NCI-H69 (cell line): ENCODE measurements at regions not wholly inside any gene's neighbourhood (a gene's known extent, or its start where the extent isn't known, plus 50 kb on each side); places are given as distances from the start of the nearest gene placed in this dataset.
"Not testable (repeated sequence)": the region's sequence is repeated elsewhere in the genome, so short reads cannot be mapped to it uniquely, and the experiment has no call there.

Experiments used
- DNase-seq: peaks from one replicate; lab custom pipeline; 2025; lab: John Stamatoyannopoulos, UW

DNA sequence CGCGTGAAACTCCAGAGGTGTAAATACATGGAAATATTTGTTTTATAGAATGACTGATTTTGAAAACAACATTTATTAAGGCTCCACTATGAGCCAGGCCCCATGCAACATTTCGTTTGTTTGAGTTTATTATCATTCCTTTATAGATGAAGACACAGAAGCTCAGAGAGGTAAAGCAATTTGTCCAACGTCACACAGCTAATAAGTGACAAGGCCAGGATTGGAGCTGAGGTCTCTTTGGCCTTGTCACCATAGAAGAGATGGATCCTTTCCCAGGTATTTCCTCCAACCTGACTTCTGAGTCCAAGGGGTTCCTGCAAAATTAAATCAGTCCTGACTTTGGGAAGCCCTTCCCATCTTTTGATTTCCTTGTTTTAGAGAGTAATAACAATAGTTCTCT, 98.0 kb downstream of the SYF2 start:
- DNase-seq = no peak

DNA sequence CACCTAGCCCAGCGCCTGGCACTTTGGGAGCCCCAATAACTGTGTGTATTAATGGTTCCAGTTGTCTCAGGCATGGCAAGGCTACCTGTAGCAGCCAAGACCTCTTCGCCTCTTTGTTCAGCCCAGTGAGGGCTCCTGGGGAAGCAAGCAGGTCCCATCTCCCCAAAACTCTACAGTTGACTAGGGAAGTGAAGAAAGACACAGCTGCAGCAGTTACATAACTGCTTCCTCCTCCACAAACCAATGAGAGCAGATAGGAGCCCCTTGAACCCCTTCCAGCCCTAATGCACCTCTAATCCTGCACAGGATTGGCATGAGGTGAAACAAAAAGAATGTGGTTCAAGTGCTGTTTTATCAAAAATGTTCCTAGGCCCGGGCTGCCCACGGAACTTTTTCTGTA, 100.5 kb downstream of the SYF2 start:
- DNase-seq = no peak

DNA sequence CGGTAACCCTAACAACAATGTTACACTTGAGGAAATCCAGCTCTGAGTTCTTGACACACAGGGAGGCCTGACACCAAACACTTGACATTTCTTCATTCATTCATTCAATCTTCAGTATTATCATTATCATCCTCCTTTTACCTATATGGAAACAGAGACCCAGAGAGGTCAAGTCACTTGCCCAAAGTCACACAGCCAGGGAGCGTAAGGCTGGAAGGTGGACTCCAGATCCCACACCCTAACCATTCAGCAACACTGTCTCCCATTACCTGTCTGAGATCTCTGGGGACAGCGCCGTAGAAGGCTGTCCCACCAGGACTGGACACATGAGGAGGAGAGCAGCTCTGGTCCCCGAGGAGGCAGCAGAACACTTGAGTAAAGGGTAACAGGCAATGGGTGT, 101.4 kb downstream of the SYF2 start:
- DNase-seq = no peak

DNA sequence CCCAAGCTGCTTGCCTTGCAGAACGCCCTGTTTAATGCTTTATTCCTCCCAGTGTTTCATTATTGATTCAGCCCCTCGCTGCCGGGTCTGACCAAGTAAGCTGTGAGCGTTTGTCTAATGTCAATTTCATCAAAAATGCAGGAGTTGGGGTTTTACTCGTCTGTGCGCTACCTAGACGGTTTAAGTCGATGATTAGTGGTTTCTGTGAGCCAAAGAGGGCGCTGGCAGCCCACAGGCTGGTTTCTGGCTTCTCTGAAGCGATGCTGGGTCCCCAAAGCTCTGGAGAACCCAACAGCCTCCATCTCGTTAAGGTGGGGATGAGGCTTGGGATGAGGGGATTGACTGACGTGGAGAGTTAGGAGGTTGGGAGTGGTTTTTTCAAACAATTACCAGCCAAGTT, 102.9 kb downstream of the SYF2 start:
- DNase-seq = no peak

DNA sequence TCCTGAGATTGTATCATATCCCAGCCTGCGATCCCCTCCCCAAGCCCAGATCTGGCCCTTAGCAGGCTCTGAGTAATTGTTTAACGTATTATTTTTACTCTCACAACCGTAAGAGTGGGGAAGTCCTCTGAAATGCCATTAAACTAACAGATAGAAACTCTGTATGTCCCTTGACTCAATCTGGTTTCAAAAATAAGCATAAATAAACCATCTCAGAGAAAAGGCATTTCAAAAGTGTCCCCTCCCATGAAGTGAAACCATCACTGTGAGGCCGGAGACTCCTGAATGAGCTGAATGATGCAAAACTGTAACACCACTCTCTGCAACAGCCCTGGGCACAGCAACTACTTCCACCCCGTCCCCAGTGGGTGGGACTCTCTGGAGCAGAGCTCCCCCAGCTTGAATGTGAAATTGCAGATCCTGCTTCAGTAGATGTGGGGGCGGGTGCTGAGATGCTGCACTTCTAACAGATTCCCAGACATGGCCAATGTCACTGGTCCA, 104.1 kb downstream of the SYF2 start:
- DNase-seq = no peak

DNA sequence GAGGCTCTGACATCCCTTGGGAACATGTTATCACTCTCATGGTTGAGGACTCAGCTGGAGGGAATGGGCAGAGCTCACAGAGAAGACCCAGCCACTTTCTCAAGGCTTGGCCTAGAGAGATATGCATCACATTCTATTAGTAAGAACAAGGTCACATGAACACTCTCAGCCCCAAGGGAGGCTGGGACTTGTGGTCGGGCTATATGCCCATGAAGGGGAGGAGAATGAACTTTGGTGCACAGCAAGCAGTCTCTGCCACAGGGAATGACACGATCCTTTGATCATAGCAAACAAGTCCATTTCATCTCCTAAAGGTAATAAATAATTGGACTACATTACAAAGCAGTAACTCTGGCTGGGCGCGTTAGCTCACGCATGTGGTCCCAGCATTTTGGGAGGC, 105.7 kb downstream of the SYF2 start:
- no peak for DNase-seq

DNA sequence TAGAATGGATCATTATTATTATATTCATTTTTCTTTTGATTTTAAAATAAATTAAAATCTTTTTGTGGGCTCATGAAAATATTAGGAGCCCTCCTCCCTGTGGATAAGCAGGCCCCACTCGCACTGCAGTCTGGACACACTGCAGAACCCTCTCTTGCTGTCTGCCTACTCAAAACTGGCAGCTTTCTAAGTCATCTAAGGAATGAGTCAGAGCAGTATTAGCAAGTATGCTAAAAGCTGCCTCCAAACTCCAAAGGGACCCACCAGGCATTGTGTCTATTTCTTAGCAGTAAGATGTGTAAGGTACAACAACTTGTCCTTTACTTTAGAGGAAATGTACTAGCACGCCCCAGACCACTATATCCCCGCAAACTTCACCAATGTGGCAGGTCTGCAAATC, 108.8 kb downstream of the SYF2 start:
- DNase-seq = no peak

DNA sequence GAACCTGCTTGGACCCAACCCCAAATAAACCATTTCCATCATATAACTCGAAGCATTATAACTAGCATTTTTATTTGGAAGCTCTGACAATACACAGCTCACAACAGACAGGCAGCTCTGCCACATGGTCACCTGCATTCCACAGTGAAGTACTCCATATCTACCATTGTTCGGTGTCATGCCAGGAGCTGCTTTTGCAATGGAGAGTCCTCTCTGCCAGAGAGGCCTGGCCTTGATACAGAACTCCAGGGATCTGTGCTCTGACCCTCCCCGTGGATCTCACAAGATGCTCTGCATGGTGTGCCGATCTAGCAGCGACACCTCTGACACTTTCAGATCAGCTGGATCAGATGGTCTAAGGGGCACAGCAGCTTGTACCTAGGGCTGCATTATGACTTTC, 109.6 kb downstream of the SYF2 start:
- no peak for DNase-seq

DNA sequence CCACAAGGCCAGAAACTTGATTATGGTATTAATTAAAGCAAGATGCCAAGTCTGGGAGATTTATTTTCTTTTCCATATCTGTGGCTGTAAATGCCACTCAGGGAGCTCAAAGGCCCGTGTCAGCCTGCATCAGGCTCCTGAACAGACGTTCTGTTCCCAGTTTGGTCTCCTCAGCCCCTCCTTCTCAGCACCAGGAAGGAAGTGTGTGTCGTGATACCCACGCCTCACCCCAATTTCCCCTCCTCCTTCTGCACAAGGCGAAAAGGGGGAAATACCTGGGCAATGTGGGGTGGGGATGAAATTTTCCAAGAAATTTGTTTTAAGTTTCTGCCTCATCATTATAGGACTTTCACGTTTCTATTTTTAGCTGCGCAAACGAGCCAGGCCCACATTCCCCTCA, 112.0 kb downstream of the SYF2 start:
- DNase-seq = no peak

DNA sequence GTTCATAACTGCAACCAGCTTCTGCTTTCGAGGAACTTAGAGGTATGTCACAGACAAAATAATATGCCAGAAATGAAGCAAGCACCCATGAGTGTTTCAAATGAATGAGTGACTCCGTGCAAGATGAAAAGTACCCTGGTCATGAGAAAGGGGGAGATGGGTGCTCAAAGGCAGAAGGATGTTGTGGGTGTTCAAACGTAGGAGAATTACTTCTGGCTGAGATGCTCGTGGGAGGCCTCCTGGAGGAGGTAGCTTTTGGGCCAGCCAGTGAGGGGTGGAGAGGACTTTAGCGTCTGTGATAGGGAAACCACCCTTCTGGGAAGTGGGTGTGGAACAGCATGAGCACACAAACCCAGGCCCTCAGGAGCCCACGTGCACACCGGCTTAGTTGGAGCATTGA, 113.8 kb downstream of the SYF2 start:
- no peak for DNase-seq

DNA sequence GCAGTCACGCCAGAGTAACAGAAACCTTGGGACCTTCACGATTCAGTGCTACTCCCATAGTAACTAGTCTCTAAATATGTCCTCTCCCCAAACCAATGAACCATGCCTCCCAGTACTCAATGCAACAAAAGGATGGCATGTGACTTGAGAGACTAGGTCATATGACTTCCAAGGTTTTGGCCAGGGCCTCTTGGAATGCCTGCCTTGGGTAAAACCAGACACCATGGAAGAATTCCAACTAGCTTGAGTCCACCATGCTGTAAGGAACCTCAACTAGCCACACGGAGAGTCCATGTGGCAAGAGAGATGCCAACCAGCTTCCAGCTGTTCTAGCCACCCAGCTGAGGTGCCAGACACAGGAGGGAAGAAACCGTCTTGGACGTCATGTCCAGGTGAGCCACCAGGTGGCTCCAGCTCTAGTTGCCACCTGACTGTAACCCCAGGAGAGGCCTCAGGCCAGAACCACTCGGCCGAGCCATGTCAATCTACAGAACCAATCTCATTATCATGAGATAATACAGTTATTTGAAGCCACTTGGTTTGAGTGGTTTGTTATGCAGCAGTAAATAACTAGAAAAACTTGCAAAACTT, 115.0 kb downstream of the SYF2 start:
- peak; percentile 28 for DNase-seq

DNA sequence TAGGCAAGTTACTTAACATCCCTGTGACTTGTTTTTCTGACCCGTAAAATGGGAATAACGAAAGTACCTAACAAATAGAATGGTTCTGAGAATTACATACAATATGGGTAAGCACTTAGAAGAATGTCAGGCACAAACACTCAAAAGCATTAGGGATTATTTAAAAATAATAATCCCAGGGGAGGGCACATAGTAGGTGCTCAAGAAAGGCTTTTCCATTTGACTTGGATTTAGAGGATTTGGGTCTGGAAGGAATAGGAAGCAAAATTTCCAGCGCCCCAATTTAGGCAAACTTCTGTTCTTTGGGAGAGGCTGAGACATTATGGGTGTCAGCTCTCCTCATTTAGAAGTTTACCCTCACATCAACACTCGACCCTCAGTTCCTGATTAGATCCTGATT, 115.5 kb downstream of the SYF2 start:
- DNase-seq = no peak

DNA sequence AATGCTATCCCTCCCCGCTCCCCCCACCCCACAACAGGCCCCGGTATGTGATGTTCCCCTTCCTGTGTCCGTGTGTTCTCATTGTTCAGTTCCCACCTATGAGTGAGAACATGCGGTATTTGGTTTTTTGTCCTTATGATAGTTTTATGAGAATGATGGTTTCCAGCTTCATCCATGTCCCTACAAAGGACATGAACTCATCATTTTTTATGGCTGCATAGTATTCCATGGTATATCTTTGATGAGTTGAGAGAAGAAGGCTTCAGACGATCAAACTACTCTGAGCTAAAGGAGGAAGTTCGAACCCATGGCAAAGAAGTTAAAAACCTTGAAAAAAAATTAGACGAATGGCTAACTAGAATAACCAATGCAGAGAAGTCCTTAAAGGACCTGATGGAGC, 116.2 kb downstream of the SYF2 start:
- not testable (repeated sequence) for DNase-seq

DNA sequence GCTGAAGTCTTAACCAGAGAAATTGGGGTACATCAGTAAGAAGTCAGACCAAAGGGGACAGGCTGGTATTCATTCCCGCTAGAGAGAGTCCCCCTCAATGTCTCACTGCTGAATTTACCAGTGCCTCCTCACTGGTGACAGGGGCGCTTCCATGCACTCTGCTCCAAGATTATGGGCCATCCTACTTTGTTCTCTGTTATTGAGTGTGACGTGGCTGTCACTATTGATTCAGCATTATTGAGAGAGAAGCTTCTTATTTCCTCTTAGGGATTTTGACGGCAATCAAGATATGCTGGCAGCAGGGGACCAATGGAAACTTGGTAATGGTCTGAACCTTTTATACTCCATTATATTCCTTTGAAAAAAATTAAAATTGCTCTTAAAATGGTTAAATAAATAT, 118.6 kb downstream of the SYF2 start:
- DNase-seq = no peak

DNA sequence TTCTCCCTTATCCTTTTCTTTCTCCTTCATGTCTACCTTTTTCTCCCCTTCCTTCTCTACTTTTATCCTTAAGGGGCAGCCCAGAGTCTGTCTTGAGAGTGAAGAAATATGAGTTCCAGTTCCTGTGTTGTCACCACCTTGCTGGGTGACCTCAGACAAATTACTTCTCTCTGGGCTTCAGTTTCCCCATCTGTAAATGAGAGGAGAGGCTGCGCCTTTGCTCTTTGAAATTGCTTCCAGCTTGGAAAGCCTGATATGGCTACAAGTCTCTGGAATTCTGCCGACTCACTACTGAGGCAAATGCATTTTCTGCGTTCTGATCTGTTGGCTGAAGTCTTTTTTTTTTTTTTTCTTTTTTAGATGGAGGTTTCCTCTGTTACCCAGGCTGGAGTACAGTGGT, 119.2 kb downstream of the SYF2 start:
- no peak for DNase-seq

DNA sequence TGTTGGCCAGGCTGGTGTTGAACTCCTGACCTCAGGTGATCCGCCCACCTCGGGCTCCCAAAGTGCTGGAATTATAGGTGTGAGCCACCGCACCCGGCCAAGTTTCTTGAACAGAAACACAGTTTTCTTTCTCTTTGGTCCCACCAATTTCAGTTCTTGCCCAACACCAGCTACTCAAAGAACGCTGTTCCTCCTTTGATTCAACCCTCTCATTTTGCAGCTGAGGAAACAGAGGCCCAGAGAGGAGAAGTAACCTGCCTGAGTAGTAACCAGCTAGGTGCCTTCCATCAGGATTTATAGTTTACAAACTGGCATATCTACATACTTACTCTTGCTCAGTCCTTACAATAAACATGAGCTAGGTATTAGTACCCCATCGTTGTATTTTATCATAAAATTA, 119.9 kb downstream of the SYF2 start:
- DNase-seq = no peak

DNA sequence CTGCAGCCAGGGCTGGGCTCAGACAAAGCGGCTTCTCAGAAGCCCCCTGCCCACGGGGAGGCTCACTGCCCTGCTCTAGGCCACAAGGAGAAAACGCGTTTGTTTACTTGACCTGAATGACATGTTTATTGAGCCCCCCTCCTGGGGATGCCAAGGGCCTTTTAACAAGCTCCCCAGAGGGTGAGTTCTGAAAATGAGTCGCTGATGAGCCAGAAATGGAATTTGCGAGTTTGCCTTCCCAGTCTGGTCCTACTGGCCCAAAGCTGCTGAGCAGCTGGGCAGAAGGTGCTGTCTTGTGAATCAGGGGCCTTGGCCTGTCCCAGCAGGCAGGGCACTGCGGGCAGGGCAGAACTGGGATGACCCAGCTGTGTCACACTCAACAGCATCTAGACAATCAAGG, 120.6 kb downstream of the SYF2 start:
- no peak for DNase-seq

DNA sequence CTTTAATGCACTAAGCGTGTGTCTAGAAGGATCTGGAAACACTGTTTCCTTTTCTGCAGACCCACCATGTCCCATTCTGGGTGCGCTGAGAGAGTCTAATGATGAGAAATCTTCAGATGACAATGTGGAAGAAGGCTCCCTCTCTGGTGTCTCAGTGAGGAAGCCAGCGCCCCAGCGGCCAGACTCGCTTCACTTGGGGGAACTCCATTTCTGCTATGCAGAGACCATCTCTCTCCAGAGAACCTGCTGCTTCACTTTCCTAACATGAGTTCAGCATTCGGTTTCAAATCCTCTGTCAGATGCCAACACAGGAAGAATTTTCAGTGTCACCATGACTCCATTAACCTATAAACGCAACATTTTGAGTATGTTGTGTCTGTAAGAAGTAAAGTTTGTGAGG, 121.8 kb downstream of the SYF2 start:
- DNase-seq = no peak

DNA sequence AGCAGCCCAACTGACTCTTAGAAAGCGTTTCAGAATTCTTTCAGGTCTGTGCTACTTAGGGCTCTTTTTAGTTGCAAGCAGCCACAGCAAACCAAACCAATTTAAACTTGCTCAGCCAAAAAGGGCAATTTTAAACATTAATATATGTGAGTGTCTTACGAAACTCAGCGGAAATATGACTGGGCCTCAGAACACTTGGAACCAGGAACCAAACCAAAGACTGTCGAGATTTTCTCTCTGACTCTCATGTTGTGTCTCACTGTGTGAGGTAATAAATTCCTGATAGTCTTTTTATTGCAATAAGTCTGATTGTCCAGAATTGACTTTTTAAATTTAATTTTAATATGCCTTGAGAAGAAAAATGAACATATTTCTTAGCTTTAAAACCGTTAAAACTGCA, 122.3 kb downstream of the SYF2 start:
- no peak for DNase-seq

DNA sequence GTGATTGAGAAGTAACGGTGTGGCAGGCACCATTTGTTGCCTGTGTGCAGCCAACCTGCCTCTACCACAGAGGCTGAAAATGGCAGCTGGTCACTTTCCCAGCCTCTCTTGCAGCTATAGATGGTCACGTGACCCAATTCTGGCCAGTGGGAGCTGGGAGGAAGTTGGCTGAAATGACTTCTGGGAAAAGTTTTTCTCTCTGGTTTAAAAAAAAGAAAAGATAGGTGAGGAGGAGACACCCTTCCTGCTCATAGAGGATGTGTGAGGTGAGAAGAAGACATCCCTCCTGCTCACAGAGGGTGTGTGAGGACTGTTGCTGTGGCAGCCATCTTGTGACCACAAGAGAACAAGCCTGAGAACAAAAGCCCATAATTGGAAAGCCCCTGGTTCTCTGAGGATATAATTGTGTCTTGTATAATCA, 122.8 kb downstream of the SYF2 start:
- DNase-seq = no peak

DNA sequence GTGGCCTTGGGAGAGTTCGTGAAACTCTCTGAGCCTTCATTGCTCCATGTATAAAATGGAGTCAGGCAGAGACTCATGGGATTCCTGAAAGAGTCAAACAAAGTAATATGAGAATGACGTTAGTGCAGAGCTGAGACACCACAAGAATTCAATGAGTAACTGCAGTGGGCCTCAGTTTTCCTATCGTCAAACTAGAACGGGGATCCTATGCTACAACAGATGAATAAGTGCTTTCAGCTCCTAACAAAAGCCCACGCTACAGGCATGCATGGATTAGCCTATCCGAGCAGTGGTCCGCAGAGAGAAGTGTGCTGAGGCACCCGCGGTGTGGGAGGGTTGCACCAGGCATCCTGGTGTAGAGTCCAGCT, 124.7 kb downstream of the SYF2 start:
- no peak for DNase-seq

DNA sequence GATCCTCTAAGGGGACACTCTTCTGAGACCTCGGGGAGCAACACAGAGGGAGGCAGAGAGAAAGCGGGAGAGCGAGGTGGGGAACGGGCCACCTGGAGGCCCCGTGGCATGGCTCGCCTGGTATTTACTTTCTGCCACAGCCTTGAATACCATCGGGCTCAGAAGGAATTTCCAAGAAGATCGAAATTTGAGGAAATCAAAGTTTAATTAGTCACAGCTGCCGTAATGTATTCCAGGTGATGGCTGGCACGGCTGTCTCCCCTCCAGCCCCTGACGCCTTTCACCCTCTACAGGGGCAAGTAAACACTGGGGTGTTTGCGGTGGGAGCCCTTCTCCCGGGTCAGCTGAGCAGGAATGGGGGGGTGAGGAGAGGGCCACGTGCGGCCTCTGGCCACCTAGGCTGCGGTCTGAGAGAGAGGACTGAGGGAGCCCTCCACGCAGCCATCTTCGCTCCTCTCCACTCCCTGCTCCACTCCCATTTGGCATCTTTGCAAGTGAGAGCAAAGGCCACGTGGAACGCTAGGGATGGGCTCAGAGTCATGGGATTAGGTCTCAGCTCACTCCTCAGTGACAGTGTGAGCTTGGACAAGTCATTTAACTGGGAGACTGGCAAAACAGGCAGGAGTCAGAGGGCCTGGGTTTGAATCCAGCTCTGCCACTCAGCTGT, 125.2 kb downstream of the SYF2 start:
- no peak for DNase-seq

DNA sequence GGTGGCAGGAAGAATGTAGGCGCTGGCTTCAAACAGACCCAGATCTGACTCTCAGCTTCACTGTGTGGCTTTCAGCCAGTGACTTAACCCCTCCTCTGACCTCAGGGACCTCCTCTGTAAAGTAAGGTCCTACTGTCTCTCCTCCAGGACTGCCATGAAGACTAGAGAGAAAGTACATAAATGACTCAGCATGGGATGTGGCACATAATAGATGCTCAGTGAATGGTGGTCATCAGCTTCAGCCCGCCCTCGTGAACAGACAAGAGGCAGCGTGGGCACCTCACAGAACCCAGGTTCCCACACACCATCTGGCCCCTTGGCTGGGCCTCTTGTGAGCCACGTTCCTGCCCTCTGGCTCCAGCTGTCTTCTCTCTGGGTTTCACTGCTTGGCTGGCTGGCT, 126.0 kb downstream of the SYF2 start:
- DNase-seq = no peak

DNA sequence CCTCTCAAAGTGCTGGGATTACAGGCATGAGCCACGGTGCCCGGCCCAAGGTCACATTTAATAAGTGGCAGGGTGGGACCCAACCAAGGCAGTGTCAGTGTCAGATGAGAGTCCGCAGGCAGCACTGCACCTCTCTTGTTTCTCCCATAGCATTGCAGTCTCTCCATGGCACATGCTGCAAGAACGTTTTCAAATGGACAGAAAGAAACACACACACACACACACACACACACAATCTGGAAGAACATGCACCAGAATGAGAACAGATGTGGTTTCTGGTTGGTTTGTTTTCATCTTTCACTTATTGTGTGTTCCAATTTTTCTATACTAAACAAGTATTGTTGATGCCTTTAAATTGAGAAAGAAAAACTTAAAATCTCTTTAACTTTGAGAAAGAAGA, 126.5 kb downstream of the SYF2 start:
- DNase-seq = no peak
